ENCODE measurements at regions not wholly inside any gene's neighbourhood (a gene's known extent, or its start where the extent isn't known, plus 50 kb on each side); places are given as distances from the start of the nearest gene placed in this dataset.

GRCh38 chr1:114224196-114224907, 70.7 kb upstream of the SYT6 start:
- DNase-seq (ENCODE audit: low spot score): peak; percentile 14

- DNase-seq (ENCODE audit: low spot score): no peak
Observed at GRCh38 chr1:114222920-114223319, 69.3 kb upstream of the SYT6 start.

GRCh38 chr1:114219172-114219868, 65.7 kb upstream of the SYT6 start:
- DNase-seq (ENCODE audit: low spot score): peak; percentile 52

- DNase-seq (ENCODE audit: low spot score): no peak
Observed at GRCh38 chr1:114218361-114219171, 64.9 kb upstream of the SYT6 start.

GRCh38 chr1:114216431-114217173, 62.9 kb upstream of the SYT6 start:
- DNase-seq (ENCODE audit: low spot score): peak; percentile 90

- DNase-seq (ENCODE audit: low spot score): peak; percentile 78
Observed at GRCh38 chr1:114215436-114215835, 61.8 kb upstream of the SYT6 start.

GRCh38 chr1:114214016-114214415, 60.3 kb upstream of the SYT6 start:
- no peak for DNase-seq (ENCODE audit: low spot score)

GRCh38 chr1:114209971-114210370, 56.3 kb upstream of the SYT6 start:
- DNase-seq (ENCODE audit: low spot score): peak; percentile 91

GRCh38 chr1:114208714-114209113, 55.0 kb upstream of the SYT6 start:
- DNase-seq (ENCODE audit: low spot score): no peak

GRCh38 chr1:114208106-114208505, 54.4 kb upstream of the SYT6 start:
- no peak for DNase-seq (ENCODE audit: low spot score)

GRCh38 chr1:114207635-114208034, 54.0 kb upstream of the SYT6 start:
- DNase-seq (ENCODE audit: low spot score): no peak

GRCh38 chr1:114206392-114206791, 52.7 kb upstream of the SYT6 start:
- DNase-seq (ENCODE audit: low spot score): no peak

GRCh38 chr1:114203595-114204128, 50.0 kb upstream of the SYT6 start:
- no peak for DNase-seq (ENCODE audit: low spot score)
